ENCODE measurements at regions not wholly inside any gene's neighbourhood (a gene's known extent, or its start where the extent isn't known, plus 50 kb on each side); places are given as distances from the start of the nearest gene placed in this dataset.

GRCh38 chr10:113456741-113457140, 96.1 kb upstream of the HABP2 start:
- H3K4me3 Mint-ChIP-seq, result no peak overlapping the region
- Histone ChIP-seq H2AFZ (ENCODE audit: insufficient read depth, low read depth, low read length, poor library complexity, severe bottlenecking) (no peak overlapping the region), H3K9me3 (replicated peaks in 1 of 2; ENCODE audit: control insufficient read depth in 1 of 2, insufficient read depth in 1 of 2, low read length in 2 of 2) (peaks cover 0 to 12% of the 10 kb centered on the region in 2 donors), H3K79me2 (ENCODE audit: insufficient read depth, low read length) (no peaks in the 10 kb centered on the region), H3K4me3 (replicated peaks in 1 of 3; ENCODE audit: low read depth in 2 of 3, low read length in 3 of 3) (no peak overlapping the region), H4K20me1 (ENCODE audit: insufficient read depth, low read length) (no peaks in the 10 kb centered on the region), H3K4me1 (ENCODE audit: control insufficient read depth in 1 of 2, insufficient read depth in 2 of 2, low read length in 2 of 2) (peaks cover 0 to 4% of the 10 kb centered on the region in 2 donors), H3K4me2 (replicated peaks; ENCODE audit: extremely low read depth, low read length, poor library complexity, severe bottlenecking) (no peak overlapping the region), H3K36me3 (replicated peaks in 1 of 2; ENCODE audit: control insufficient read depth in 1 of 2, insufficient read depth in 2 of 2, low read length in 2 of 2) (no peaks in the 10 kb centered on the region), H3K27ac (ENCODE audit: low read depth in 1 of 2, low read length in 2 of 2) (no peak overlapping the region), H3K9ac (ENCODE audit: insufficient read depth, low read length, poor library complexity, severe bottlenecking) (no peak overlapping the region), H3K27me3 (ENCODE audit: control insufficient read depth in 2 of 2, insufficient read depth in 2 of 2, low read length in 2 of 2) (no peaks in the 10 kb centered on the region)
- no peak for DNase-seq
- H3K9me3 Mint-ChIP-seq, result peaks cover 6 to 14% (median 8%) of the 10 kb centered on the region in 7 donors
- H3K4me1 Mint-ChIP-seq, result peaks cover 7% of the 10 kb centered on the region
- no peak overlapping the region for H3K27ac Mint-ChIP-seq
- intact Hi-C loops (cut with micrococcal nuclease), result no loop called here
- no peaks in the 10 kb centered on the region for H3K36me3 Mint-ChIP-seq
- H3K27me3 Mint-ChIP-seq (ENCODE audit: low read depth in 3 of 3), result peaks cover 1 to 11% (median 2%) of the 10 kb centered on the region in 3 donors
- TF ChIP-seq, protein P1, sequence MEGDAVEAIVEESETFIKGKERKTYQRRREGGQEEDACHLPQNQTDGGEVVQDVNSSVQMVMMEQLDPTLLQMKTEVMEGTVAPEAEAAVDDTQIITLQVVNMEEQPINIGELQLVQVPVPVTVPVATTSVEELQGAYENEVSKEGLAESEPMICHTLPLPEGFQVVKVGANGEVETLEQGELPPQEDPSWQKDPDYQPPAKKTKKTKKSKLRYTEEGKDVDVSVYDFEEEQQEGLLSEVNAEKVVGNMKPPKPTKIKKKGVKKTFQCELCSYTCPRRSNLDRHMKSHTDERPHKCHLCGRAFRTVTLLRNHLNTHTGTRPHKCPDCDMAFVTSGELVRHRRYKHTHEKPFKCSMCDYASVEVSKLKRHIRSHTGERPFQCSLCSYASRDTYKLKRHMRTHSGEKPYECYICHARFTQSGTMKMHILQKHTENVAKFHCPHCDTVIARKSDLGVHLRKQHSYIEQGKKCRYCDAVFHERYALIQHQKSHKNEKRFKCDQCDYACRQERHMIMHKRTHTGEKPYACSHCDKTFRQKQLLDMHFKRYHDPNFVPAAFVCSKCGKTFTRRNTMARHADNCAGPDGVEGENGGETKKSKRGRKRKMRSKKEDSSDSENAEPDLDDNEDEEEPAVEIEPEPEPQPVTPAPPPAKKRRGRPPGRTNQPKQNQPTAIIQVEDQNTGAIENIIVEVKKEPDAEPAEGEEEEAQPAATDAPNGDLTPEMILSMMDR (IDR thresholded peaks at IDR 0.05), result no peak
- WGBS (ENCODE audit: insufficient coverage), result 83% methylated on average over 3 of the region's 6 CpGs

DNA sequence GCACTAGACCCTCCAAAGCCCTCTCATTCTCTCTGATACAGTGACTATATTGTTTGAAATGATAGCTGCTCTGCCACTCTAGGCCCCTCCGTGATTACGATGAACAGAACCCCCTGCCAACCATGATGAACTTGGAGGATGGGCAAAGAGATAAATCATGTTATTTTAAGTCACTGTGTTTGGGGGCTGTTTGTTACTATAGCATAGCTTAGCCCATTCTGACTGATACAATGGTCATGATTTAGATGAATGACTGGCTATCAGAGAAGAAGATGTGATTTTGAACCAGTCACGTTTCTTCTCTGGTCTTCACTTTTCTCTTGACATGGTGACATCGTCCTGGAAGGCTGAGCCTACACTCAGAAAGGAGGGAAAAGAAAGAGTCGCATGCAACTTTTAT, 95.4 kb upstream of the HABP2 start:
- Mint-ChIP-seq H3K4me1 (peaks cover 7% of the 10 kb centered on the region), H3K4me3 (peak overlapping the region in 1 of 2 donors; percentile 46), H3K27me3 (ENCODE audit: low read depth in 3 of 3) (peaks cover 0 to 10% (median 1%) of the 10 kb centered on the region in 3 donors), H3K9me3 (peaks cover 6 to 14% (median 8%) of the 10 kb centered on the region in 7 donors), H3K27ac (peak overlapping the region in 1 of 7 donors; percentile 15), H3K36me3 (no peaks in the 10 kb centered on the region)
- Histone ChIP-seq H4K20me1 (ENCODE audit: insufficient read depth, low read length) (no peaks in the 10 kb centered on the region), H3K9ac (ENCODE audit: insufficient read depth, low read length, poor library complexity, severe bottlenecking) (no peak overlapping the region), H3K4me1 (ENCODE audit: control insufficient read depth in 1 of 2, insufficient read depth in 2 of 2, low read length in 2 of 2) (peaks cover 0 to 4% of the 10 kb centered on the region in 2 donors), H3K27me3 (ENCODE audit: control insufficient read depth in 2 of 2, insufficient read depth in 2 of 2, low read length in 2 of 2) (no peaks in the 10 kb centered on the region), H3K4me2 (replicated peaks; ENCODE audit: extremely low read depth, low read length, poor library complexity, severe bottlenecking) (no peak overlapping the region), H3K4me3 (replicated peaks in 1 of 3; ENCODE audit: low read depth in 2 of 3, low read length in 3 of 3) (no peak overlapping the region), H3K9me3 (replicated peaks in 1 of 2; ENCODE audit: control insufficient read depth in 1 of 2, insufficient read depth in 1 of 2, low read length in 2 of 2) (peaks cover 0 to 12% of the 10 kb centered on the region in 2 donors), H2AFZ (ENCODE audit: insufficient read depth, low read depth, low read length, poor library complexity, severe bottlenecking) (no peak overlapping the region), H3K36me3 (replicated peaks in 1 of 2; ENCODE audit: control insufficient read depth in 1 of 2, insufficient read depth in 2 of 2, low read length in 2 of 2) (no peaks in the 10 kb centered on the region), H3K79me2 (ENCODE audit: insufficient read depth, low read length) (no peaks in the 10 kb centered on the region), H3K27ac (ENCODE audit: low read depth in 1 of 2, low read length in 2 of 2) (no peak overlapping the region)
- TF ChIP-seq, protein P1 (IDR thresholded peaks at IDR 0.05), result no peak
- intact Hi-C loops (cut with micrococcal nuclease), result no loop called here
- DNase-seq, result no peak
- WGBS (ENCODE audit: insufficient coverage), result 100% methylated on average over 3 of the region's 5 CpGs

Data from CD14-positive monocyte (primary cell).